HUDEP-2 (cell line): ENCODE measurements at regions not wholly inside any gene's neighbourhood (a gene's known extent, or its start where the extent isn't known, plus 50 kb on each side); places are given as distances from the start of the nearest gene placed in this dataset.
A peak's percentile ranks its signal among the peaks of the same experiment; 100 is the strongest.

ENCODE experiments used
- DNase-seq, 76 experiments: peaks; one replicate each; lab custom pipeline; 2025; ENCODE audit not compliant: unreplicated experiment in 76 of 76; lab: John Stamatoyannopoulos, UW

DNA sequence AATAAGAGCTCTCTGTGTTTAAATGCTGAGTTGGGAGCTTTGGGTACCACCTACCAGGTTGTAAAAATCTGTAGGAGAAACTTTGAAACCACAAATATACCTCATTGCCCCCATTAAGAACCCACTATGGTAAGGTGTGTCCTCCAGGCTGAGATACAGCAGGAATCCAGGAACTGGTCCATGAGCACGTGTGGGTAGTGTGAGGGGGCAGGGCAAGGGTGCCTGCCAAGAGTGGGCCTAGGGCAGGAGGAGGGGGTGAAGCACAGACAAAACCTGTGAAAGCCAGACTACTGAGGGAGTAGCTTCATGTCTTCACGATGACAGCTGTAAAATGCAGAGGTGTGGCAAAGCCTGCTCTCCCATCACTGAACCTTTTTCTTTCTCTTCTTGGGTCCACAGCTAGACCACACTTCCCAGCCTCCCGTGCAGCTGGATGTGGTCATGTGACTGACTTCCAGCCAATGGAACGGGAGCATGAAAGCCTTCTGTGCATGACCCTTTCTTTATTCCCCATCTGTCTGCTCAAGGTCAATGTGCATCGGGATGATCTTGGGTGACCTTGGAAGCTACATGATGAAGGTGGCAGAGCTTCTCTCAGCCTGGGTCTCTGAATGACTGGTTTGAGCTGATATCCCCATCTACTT lies 51.1 kb upstream of the POMGNT2 start:
- no peak for DNase-seq

DNA sequence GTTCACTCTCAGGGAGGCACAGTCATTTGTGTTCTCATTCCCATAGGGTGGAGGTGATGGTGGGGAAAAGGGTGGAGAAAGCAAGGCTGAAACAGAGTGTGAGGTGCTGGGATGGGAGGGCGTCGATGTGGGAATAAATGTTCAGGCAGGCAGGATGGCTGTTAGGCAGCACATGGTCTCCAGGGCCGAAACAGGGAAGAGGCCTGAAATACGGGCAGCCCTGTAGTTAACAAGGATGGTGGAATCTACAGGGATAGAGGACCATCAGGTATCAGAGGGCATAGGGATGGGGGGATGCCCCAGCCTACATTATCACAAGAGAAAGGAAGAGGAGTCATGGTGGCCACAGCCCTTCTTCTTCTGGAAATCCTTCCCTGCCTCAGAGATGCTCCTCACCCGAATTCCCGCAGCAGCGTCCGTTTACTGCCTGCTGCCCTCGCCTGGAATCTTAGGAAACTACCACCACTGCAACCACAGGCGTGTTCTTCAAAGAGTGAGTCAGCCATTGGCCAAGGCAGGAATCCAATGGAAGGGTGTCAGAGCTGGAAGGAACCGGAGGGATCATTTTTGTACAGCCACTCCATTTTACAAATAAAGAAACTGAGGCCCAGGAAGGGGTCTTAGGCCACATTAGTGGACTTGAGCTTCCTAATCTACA lies 49.7 kb upstream of the POMGNT2 start:
- peak in 4 of 76 experiments; percentile 2 to 25 (median 10) for DNase-seq
